Fibroblast of lung (primary cell): ENCODE measurements at regions not wholly inside any gene's neighbourhood (a gene's known extent, or its start where the extent isn't known, plus 50 kb on each side); places are given as distances from the start of the nearest gene placed in this dataset.

ENCODE experiments used
- DNase-seq, 2 donors: peaks; one replicate each; pipeline versions ENCODE4 v3.0.0 to v3.0.0-alpha.2; 2010; ENCODE audit warnings: low read depth in 2 of 2
- H2AFZ ChIP-seq: 2 replicates; pipeline ENCODE4 v1.5.1; 2012; ENCODE audit warnings: low read length, control low read depth, inconsistent platforms
- H3K27ac ChIP-seq: 2 replicates; pipeline ENCODE4 v1.5.1; 2011; ENCODE audit warnings: low read length, control low read depth; ENCODE audit not compliant: insufficient read depth
- H3K27me3 ChIP-seq: 2 replicates; pipeline ENCODE4 v1.5.1; 2011; ENCODE audit warnings: mild to moderate bottlenecking, low read length; ENCODE audit not compliant: control insufficient read depth, insufficient read depth
- H3K36me3 ChIP-seq: 2 replicates; pipeline ENCODE4 v1.5.1; 2011; ENCODE audit warnings: low read length; ENCODE audit not compliant: control insufficient read depth, insufficient read depth
- H3K4me1 ChIP-seq: 2 replicates; pipeline ENCODE4 v1.5.1; 2011; ENCODE audit warnings: low read length; ENCODE audit not compliant: control insufficient read depth, insufficient read depth; ENCODE audit errors: extremely low read depth
- H3K4me2 ChIP-seq: 2 replicates; pipeline ENCODE4 v1.5.1; 2011; ENCODE audit warnings: low read length, control low read depth; ENCODE audit not compliant: insufficient read depth; ENCODE audit errors: extremely low read depth
- H3K4me3 ChIP-seq, 4 experiments: fragments of 200-600 bp in 1 of 4; sonication (generic) in 1 of 4; replicated peaks in 1 of 4; 2 replicates each; pipeline ENCODE4 v1.5.1; 2011 to 2016; ENCODE audit warnings: low read length in 4 of 4, low read depth in 3 of 4, mild to moderate bottlenecking in 3 of 4, control low read depth in 2 of 4, inconsistent platforms in 1 of 4, mixed read lengths in 1 of 4; ENCODE audit not compliant: insufficient read depth in 1 of 4; ENCODE audit errors: control extremely low read depth in 1 of 4
- H3K79me2 ChIP-seq: 2 replicates; pipeline ENCODE4 v1.5.1; 2012; ENCODE audit warnings: mild to moderate bottlenecking, low read length, inconsistent platforms; ENCODE audit not compliant: control insufficient read depth, insufficient read depth
- H3K9ac ChIP-seq: 2 replicates; pipeline ENCODE4 v1.5.1; 2011; ENCODE audit warnings: mild to moderate bottlenecking, low read length, control low read depth; ENCODE audit not compliant: insufficient read depth
- H3K9me3 ChIP-seq: 2 replicates; pipeline ENCODE4 v1.5.1; 2012; ENCODE audit warnings: low read depth, low read length; ENCODE audit not compliant: control insufficient read depth, insufficient read depth
- H4K20me1 ChIP-seq: 2 replicates; pipeline ENCODE4 v1.5.1; 2011; ENCODE audit warnings: low read length; ENCODE audit not compliant: control insufficient read depth, insufficient read depth; ENCODE audit errors: extremely low read depth
- EZH2 ChIP-seq: IDR thresholded peaks from 2 replicates; pipeline ENCODE4 v1.5.1; 2012; ENCODE audit warnings: low read length, control low read depth, mild to moderate bottlenecking; ENCODE audit errors: missing control alignments
- TF ChIP-seq, protein P1 (sequence below), 2 donors: IDR thresholded peaks in 1 of 2; conservative IDR thresholded peaks in 1 of 2; 1 replicate in 1 of 2; 2 replicates in 1 of 2; pipeline ENCODE4 v1.5.1; 2011 to 2012; ENCODE audit warnings: low read length in 2 of 2, control low read depth in 1 of 2, inconsistent platforms in 1 of 2, low read depth in 1 of 2, mild to moderate bottlenecking in 1 of 2

DNA sequence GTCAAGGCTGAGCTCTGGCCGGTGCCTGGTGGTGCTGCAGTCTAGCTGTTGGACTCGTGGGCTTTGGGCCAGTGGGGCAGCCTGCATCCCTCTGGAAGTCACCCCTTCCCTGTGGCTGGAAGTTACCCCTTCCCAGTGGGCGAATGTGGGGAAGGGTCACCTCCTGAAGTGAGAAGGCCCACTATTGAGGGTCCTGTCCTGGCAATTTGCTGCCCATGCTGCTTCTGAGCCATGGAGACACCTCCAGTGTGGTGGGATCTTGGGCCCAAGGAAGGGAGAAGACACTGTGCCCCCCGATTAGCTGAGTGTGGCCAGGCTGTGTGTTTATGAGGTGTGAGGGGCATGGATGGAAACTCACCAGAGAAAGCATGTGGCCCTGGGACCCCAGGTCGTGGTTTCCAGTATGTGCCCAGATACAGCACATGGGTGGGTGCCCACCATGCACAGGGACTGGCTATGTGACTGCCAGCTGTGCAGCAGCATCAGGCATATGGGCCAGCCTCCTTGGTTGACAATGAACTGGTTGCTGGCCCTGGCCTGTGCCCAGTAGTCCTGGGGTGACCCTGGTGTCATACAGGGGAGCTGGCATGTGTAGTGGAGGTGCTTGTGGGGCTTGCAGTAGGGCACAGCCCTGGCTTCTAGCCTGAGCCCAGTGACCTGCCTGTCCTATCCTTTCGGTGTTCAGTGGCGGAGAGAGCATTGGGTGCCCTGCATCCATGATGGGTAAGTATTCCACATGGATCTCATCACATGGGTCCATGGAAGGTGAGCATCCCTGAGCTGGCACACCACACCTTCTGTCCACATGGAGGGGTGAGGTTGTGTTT, 221.2 kb downstream of the SNRPN start:
- H3K4me3 ChIP-seq: no peak overlapping the region
- H2AFZ ChIP-seq: no peak overlapping the region
- H3K79me2 ChIP-seq: no peaks in the 10 kb centered on the region
- no peak overlapping the region for H3K4me2 ChIP-seq
- H3K27ac ChIP-seq: no peak overlapping the region
- DNase-seq: no peak
- H3K36me3 ChIP-seq: no peaks in the 10 kb centered on the region
- no peaks in the 10 kb centered on the region for H3K9me3 ChIP-seq
- no peaks in the 10 kb centered on the region for H4K20me1 ChIP-seq
- no peak for TF ChIP-seq EZH2
- TF ChIP-seq, protein P1, sequence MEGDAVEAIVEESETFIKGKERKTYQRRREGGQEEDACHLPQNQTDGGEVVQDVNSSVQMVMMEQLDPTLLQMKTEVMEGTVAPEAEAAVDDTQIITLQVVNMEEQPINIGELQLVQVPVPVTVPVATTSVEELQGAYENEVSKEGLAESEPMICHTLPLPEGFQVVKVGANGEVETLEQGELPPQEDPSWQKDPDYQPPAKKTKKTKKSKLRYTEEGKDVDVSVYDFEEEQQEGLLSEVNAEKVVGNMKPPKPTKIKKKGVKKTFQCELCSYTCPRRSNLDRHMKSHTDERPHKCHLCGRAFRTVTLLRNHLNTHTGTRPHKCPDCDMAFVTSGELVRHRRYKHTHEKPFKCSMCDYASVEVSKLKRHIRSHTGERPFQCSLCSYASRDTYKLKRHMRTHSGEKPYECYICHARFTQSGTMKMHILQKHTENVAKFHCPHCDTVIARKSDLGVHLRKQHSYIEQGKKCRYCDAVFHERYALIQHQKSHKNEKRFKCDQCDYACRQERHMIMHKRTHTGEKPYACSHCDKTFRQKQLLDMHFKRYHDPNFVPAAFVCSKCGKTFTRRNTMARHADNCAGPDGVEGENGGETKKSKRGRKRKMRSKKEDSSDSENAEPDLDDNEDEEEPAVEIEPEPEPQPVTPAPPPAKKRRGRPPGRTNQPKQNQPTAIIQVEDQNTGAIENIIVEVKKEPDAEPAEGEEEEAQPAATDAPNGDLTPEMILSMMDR (conservative IDR thresholded peaks at IDR 0.05 in 1 of 2, IDR thresholded peaks at IDR 0.05 in 1 of 2; ENCODE audit: low read depth in 1 of 2, low read length in 2 of 2): no peak
- no peaks in the 10 kb centered on the region for H3K4me1 ChIP-seq
- no peak overlapping the region for H3K9ac ChIP-seq
- H3K27me3 ChIP-seq: no peaks in the 10 kb centered on the region

DNA sequence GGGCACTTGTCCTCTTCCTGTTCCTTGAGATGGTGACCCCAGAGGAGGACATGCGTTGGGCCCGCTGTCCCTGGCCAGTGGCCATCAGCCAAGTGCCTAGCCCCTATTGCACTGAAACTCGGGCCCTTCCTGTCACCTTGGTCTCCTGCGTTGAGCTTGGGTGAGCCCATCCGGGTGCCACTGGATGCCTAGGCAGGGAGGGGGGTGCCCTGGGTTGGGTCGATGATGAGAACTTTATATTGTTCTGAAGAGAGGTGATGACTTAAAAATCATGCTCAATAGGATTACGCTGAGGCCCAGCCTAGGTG, 221.8 kb downstream of the SNRPN start:
- Histone ChIP-seq H3K4me3 (no peak overlapping the region), H3K27ac (no peak overlapping the region), H3K36me3 (no peaks in the 10 kb centered on the region), H3K4me1 (no peaks in the 10 kb centered on the region), H3K79me2 (no peaks in the 10 kb centered on the region), H3K9me3 (no peaks in the 10 kb centered on the region), H4K20me1 (no peaks in the 10 kb centered on the region), H3K4me2 (no peak overlapping the region), H3K9ac (no peak overlapping the region), H2AFZ (no peak overlapping the region), H3K27me3 (no peaks in the 10 kb centered on the region)
- no peak for TF ChIP-seq EZH2
- TF ChIP-seq, protein P1 (conservative IDR thresholded peaks at IDR 0.05 in 1 of 2, IDR thresholded peaks at IDR 0.05 in 1 of 2; ENCODE audit: low read depth in 1 of 2, low read length in 2 of 2): no peak
- DNase-seq: no peak

DNA sequence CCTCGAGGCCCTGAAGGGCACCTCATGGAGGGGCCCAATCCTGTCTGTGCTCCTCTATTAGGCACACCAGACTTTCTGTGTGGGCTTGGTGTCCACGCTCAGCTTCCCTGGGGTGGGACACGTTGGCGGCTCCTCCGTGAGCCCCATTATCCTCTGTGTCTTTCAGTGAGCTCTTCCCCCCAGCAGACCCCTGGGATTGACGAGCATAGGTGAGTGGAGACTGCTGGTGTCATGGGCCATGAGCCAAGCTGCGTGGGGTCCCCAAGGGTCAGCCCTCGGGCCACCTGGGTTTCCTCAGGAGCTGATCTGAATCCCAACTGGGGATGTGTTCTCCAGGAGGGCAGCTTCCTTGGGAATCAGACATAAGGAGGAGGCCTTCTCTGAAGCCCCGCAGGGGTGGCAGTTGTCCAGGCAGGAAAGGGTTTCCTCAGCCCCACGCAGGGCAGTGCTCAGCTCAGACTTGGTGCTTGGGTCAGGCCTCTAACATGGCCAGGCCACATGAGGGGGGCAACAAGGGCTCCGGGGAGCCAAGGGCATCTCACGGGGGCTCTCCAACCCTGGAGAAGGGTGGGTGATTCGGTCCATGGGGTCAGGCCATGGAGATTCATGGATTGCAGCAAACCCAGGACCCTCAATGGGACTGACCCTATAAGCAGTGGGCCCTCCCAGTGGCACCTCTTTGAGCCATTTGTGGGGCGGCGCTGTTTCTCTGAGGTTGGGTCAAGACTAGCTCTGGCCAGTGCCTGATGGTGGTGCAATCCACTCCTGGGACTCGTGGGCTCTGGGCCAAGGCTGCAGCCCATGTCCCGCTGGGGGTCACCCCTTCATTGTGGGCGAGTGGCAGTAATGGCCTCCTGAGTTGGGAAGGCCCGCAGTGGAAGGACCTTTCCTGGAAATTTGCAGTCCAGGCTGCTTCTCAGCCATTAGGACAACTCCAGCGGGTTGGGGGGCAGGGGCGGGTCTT, 222.5 kb downstream of the SNRPN start:
- H3K9me3 ChIP-seq: no peaks in the 10 kb centered on the region
- DNase-seq: no peak

More for the DNA sequence above, 222.5 kb downstream of the SNRPN start:
- Histone ChIP-seq H3K27ac (no peak overlapping the region), H3K79me2 (no peaks in the 10 kb centered on the region), H3K4me2 (no peak overlapping the region), H3K36me3 (no peaks in the 10 kb centered on the region), H3K4me1 (no peaks in the 10 kb centered on the region), H2AFZ (no peak overlapping the region), H3K9ac (no peak overlapping the region), H3K4me3 (no peak overlapping the region), H3K27me3 (no peaks in the 10 kb centered on the region), H4K20me1 (no peaks in the 10 kb centered on the region)
- no peak for TF ChIP-seq EZH2
- TF ChIP-seq, protein P1 (conservative IDR thresholded peaks at IDR 0.05 in 1 of 2, IDR thresholded peaks at IDR 0.05 in 1 of 2; ENCODE audit: low read depth in 1 of 2, low read length in 2 of 2): no peak
